AG10803 (cell line): ENCODE measurements at regions not wholly inside any gene's neighbourhood (a gene's known extent, or its start where the extent isn't known, plus 50 kb on each side); places are given as distances from the start of the nearest gene placed in this dataset.

Experiments
- DNase-seq: peaks from one replicate; pipeline ENCODE4 v3.0.0; 2010; ENCODE audit warnings: low read depth
- H3K4me3 ChIP-seq: 2 replicates; pipeline ENCODE4 v1.5.1; 2011; ENCODE audit warnings: mild to moderate bottlenecking, low read length, control low read depth
- CTCF ChIP-seq: conservative IDR thresholded peaks from 2 replicates; pipeline ENCODE4 v1.5.1; 2011; ENCODE audit warnings: mild to moderate bottlenecking, low read length, control low read depth, inconsistent platforms

- no peak for DNase-seq
- TF ChIP-seq CTCF: no peak
- no peak overlapping the region for H3K4me3 ChIP-seq
These were observed 1385.6 kb upstream of the ADGRL3 start for GRCh38 chr4:59814402-59815010.

GRCh38 chr4:59818656-59819055 lies 1381.5 kb upstream of the ADGRL3 start:
- peak overlapping the region; percentile 26 for H3K4me3 ChIP-seq
- no peak for DNase-seq

GRCh38 chr4:59823311-59823710 lies 1376.8 kb upstream of the ADGRL3 start:
- no peak overlapping the region for H3K4me3 ChIP-seq
- DNase-seq: no peak
- no peak for TF ChIP-seq CTCF

More at GRCh38 chr4:59818656-59819055, 1381.5 kb upstream of the ADGRL3 start:
- no peak for TF ChIP-seq CTCF

- no peak for DNase-seq
- no peak overlapping the region for H3K4me3 ChIP-seq
- no peak for TF ChIP-seq CTCF
These were observed 1375.0 kb upstream of the ADGRL3 start for GRCh38 chr4:59825104-59825503.

- H3K4me3 ChIP-seq: no peak overlapping the region
- no peak for DNase-seq
- no peak for TF ChIP-seq CTCF
These were observed 1368.4 kb upstream of the ADGRL3 start for GRCh38 chr4:59831746-59832145.

- H3K4me3 ChIP-seq: no peak overlapping the region
- TF ChIP-seq CTCF: no peak
- no peak for DNase-seq
These were observed 1365.2 kb upstream of the ADGRL3 start for GRCh38 chr4:59834943-59835342.

GRCh38 chr4:59837751-59838150 lies 1362.4 kb upstream of the ADGRL3 start:
- no peak for TF ChIP-seq CTCF
- DNase-seq: no peak

More at GRCh38 chr4:59837751-59838150, 1362.4 kb upstream of the ADGRL3 start:
- H3K4me3 ChIP-seq: no peak overlapping the region
